Erythroblast (primary cell): ENCODE measurements at regions not wholly inside any gene's neighbourhood (a gene's known extent, or its start where the extent isn't known, plus 50 kb on each side); places are given as distances from the start of the nearest gene placed in this dataset.
"Not testable (repeated sequence)": the region's sequence is repeated elsewhere in the genome, so short reads cannot be mapped to it uniquely, and the experiment has no call there.

Experiments used
- GATA1 ChIP-seq: IDR thresholded peaks from 2 replicates; pipeline ENCODE4 v1.6.1; 2011; ENCODE audit warnings: low read depth, mild to moderate bottlenecking, control low read depth, low read length, moderate library complexity
- POLR2A ChIP-seq: IDR thresholded peaks from 2 replicates; pipeline ENCODE4 v1.6.1; 2011; ENCODE audit warnings: mild to moderate bottlenecking, low read length

GRCh38 chr9:38123359-38123758, 54.3 kb upstream of the SHB start:
- TF ChIP-seq POLR2A, GATA1: not testable (repeated sequence)
